NCI-H1436 (cell line): ENCODE measurements at regions not wholly inside any gene's neighbourhood (a gene's known extent, or its start where the extent isn't known, plus 50 kb on each side); places are given as distances from the start of the nearest gene placed in this dataset.
"Not testable (repeated sequence)": the region's sequence is repeated elsewhere in the genome, so short reads cannot be mapped to it uniquely, and the experiment has no call there.

Source experiments
- DNase-seq: peaks from one replicate; lab custom pipeline; 2025; lab: John Stamatoyannopoulos, UW

GRCh38 chr4:61011936-61012335 lies 188.2 kb upstream of the ADGRL3 start:
- not testable (repeated sequence) for DNase-seq

- no peak for DNase-seq
Observed at GRCh38 chr4:61024610-61025009, 175.5 kb upstream of the ADGRL3 start.

DNA sequence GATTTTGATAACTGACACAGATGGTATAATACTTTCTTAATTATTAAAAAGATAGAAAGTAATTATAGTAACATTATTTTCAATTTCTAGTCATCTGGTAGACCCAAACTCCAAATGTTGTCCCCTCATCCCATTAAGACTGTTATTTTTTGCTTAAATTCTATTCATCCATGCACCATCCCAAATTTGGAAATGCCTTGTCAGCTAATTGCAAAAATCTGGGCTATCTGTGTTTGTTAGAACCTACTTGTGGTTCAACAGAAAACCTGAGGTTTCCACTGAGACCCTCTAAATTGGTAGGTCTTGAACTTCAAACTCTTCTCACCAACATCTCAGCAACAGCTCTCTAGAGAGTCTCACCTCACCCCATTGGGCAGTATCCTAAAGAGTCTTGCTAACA lies 172.2 kb upstream of the ADGRL3 start:
- DNase-seq: no peak

DNA sequence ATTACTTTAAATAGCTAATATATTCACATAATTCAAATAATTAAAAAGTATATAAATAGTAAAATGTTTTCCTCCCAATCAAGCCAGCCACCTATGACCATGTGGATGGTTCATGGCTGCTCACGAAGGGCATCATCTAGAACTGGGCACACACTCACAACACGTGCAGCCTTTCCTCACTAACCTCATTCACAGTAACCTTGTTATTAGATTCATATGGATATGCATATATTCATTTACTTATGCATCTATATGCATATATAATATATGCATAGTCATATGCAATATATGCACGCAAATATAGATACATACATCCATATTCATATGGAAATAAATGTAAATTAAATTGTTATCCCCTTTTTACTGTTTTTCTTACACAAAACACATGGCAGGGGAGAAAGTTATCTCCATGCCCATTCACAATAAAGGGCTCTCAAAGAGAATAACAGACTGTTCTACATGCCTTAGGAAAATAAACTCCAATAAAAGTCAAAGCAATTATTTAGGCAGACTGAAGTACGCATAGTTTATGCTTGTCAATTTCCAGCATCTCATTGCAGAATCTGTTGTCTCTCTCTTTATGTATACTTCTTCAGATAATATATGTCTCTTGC lies 163.9 kb upstream of the ADGRL3 start:
- DNase-seq: no peak

DNA sequence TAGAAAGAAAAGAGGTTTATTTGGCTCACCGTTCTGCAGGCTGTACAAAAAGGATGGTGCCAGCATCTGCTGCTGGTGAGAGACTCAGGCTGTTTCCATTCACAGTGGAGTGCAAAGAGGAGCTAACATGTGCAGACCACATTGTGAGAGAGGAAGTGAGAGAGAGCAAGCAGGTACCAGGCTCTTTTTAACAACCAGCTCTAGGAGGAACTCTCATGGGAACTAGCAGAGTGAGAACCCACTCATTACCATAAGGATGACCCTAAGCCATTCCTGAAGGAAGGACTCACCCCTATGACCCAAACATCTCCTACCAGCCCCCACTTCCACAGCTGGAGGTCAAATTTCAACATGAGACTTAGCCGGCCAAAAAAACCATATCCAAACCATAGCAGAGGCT lies 158.6 kb upstream of the ADGRL3 start:
- DNase-seq: no peak

GRCh38 chr4:61044837-61045236 lies 155.3 kb upstream of the ADGRL3 start:
- no peak for DNase-seq

GRCh38 chr4:61049018-61049417 lies 151.1 kb upstream of the ADGRL3 start:
- DNase-seq: no peak

- no peak for DNase-seq
Observed at GRCh38 chr4:61067381-61067780, 132.7 kb upstream of the ADGRL3 start.

GRCh38 chr4:61068060-61068459 lies 132.1 kb upstream of the ADGRL3 start:
- DNase-seq: no peak

GRCh38 chr4:61068745-61069144 lies 131.4 kb upstream of the ADGRL3 start:
- no peak for DNase-seq

DNA sequence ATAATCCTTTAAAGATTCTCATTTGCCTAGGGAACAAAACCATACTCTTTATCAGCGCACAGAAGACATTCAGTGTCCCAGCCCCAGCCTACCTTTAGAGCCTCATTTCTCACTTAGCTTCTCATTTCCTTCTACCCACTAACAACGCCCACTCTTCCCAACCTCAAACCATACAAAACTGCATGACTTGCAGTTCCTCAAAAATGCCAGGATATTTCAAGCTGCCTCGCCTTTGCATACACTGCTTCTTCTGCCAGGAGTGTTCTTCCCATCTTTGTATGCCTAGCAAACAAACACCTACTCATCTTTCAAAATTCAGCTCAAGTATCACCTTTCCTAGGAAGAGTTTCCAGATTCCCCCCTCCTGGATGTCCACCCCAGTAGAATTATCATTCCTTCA lies 129.9 kb upstream of the ADGRL3 start:
- DNase-seq: no peak

DNA sequence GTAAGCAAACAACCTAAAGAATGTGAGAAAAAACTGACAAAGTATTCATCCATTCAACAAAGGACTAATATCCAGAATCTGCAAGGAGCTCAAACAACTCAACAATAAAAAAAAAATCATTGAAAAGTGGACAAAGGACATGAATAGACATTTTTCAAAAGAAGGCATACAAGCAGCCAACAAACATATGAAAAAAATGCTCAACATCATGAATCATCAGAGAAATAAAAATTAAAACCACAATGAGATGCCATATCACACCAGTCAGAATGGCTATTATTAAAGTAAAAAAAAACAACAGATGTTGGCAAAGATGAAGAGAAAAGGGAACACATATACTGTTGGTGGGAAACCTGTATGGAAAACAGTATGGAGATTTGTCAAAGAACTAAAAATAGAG lies 120.7 kb upstream of the ADGRL3 start:
- no peak for DNase-seq

GRCh38 chr4:61079976-61080375 lies 120.2 kb upstream of the ADGRL3 start:
- DNase-seq: no peak

- no peak for DNase-seq
Observed at GRCh38 chr4:61085534-61085933, 114.6 kb upstream of the ADGRL3 start.

DNA sequence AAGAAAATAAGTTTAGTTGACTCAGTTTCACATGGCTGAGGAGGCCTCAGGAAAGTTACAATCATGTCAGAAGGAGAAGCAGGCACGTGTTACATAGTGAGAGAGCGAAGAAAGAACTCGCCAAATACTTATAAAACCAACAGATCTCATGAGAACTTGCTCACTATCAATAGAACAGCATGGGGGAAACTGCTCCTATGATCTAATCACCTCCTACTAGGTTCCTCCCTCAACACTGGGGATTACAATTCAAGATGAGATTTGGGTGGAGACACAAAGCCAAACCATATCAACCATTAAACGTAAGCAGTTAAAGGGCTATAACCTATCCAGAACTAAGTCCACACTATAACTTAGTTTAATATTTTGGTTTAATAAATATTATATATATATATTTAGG lies 113.8 kb upstream of the ADGRL3 start:
- DNase-seq: no peak

DNA sequence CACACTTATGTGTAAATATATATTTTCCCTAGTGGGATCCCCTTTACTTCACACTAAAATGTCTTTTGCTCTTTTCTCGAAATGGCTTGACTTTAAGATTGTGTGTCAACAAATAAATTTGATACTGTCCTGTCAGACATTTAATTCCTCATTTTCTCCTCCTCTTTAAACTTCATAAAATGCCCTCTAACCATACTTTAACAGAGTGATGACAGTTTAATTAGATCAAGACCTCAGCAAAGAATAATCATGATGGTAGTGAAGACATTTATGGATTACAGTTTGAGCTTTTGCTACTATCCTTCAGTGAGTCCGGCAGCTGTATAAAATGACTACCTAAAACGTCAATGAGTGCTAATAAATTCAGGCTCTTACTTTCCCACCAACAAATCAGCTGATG lies 113.1 kb upstream of the ADGRL3 start:
- DNase-seq: no peak

- no peak for DNase-seq
Observed at GRCh38 chr4:61094854-61095598, 105.1 kb upstream of the ADGRL3 start.

DNA sequence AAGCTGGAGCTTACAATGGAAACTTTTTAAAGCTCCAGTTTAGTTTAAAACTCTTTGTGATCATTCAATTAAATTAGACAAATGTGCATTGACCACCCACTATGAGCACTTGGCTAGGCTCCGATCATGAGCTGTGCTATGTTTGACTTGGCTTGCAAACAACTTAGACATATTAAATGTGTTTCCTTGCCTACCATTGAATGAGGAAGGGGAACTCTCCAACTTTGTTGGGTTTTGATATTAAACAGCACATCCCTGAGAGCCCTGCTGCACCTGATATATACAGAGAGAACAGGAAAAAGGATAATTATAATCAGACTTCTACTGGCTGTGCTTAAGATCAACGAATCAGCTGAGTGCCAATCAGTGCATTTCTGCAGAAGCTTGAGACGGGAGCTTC lies 71.4 kb upstream of the ADGRL3 start:
- no peak for DNase-seq

DNA sequence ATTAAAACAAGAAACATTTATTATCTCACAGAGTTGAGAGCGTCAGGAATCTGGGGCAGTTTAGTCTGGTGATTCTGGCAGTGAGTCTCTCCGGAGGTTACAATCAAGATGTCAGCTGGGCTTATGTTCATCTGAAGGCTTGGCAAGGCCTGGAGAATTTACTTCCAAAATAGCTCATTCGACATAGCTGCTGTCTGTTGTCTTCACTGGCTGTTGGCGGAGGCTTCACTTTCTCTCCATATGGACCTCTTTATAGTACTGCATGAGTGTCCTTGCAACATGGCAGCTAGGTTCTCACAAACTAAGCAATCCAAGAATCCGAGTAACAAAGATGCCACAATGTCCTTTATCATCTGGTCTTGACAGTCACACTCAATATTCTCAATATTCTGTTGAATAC lies 70.2 kb upstream of the ADGRL3 start:
- no peak for DNase-seq

GRCh38 chr4:61143461-61143860 lies 56.7 kb upstream of the ADGRL3 start:
- DNase-seq: no peak

DNA sequence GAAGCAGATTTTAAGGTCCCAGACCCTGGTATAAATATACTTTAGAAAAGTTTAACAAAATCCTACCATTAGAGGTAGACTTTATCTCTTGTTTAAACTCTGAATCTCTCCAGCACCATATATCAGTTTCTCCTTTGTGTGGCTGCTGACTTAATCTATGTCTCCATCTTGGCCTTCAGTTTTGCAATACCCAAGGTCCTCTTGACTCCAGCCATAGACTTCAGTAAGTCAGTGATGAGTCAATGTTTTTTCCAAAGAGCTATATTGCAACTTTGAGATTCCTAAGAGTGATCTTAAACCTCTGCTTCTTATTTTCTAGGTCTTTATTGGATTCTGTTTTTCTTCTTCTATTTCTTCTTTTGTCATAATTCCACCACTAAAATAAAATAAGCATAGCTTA lies 50.8 kb upstream of the ADGRL3 start:
- DNase-seq: no peak
